ENCODE measurements at regions not wholly inside any gene's neighbourhood (a gene's known extent, or its start where the extent isn't known, plus 50 kb on each side); places are given as distances from the start of the nearest gene placed in this dataset.

GRCh38 chr1:2971101-2971501 lies 50.2 kb upstream of the ACTRT2 start:
- no peak for DNase-seq (ENCODE audit: low spot score)

All from globus pallidus (tissue), 1 donor.